Activated T-helper 1 cell treated with anti-CD3 and anti-CD28 coated beads, Interleukin-2, amount 50 U/mL, for 16 hours (primary cell): ENCODE measurements at regions not wholly inside any gene's neighbourhood (a gene's known extent, or its start where the extent isn't known, plus 50 kb on each side); places are given as distances from the start of the nearest gene placed in this dataset.

Source experiments
- DNase-seq, 2 donors: peaks; one replicate each; pipeline ENCODE4 v3.0.0-alpha.2; 2020; ENCODE audit warnings: low read depth in 1 of 2, low spot score in 1 of 2

- no peak for DNase-seq
Measured at GRCh38 chr9:71383308-71383940, 262.0 kb upstream of the TRPM3 start.

- no peak for DNase-seq
Measured at GRCh38 chr9:71368157-71368556, 246.7 kb upstream of the TRPM3 start.

- no peak for DNase-seq
Measured at GRCh38 chr9:71364186-71364955, 242.9 kb upstream of the TRPM3 start.

GRCh38 chr9:71363286-71363961 lies 242.0 kb upstream of the TRPM3 start:
- DNase-seq: no peak

GRCh38 chr9:71361357-71361756 lies 239.9 kb upstream of the TRPM3 start:
- DNase-seq: no peak

- DNase-seq: no peak
Measured at GRCh38 chr9:71357346-71357745, 235.9 kb upstream of the TRPM3 start.

GRCh38 chr9:71355884-71356283 lies 234.5 kb upstream of the TRPM3 start:
- no peak for DNase-seq

GRCh38 chr9:71353720-71354119 lies 232.3 kb upstream of the TRPM3 start:
- no peak for DNase-seq

- no peak for DNase-seq
Measured at GRCh38 chr9:71352837-71353236, 231.4 kb upstream of the TRPM3 start.

GRCh38 chr9:71349218-71349617 lies 227.8 kb upstream of the TRPM3 start:
- no peak for DNase-seq

- no peak for DNase-seq
Measured at GRCh38 chr9:71333321-71333720, 211.9 kb upstream of the TRPM3 start.

- no peak for DNase-seq
Measured at GRCh38 chr9:71331603-71332002, 210.2 kb upstream of the TRPM3 start.

- DNase-seq: no peak
Measured at GRCh38 chr9:71329873-71330272, 208.5 kb upstream of the TRPM3 start.

- no peak for DNase-seq
Measured at GRCh38 chr9:71326360-71326759, 204.9 kb upstream of the TRPM3 start.

GRCh38 chr9:71323357-71323756 lies 201.9 kb upstream of the TRPM3 start:
- DNase-seq: no peak

- DNase-seq: no peak
Measured at GRCh38 chr9:71322311-71322710, 200.9 kb upstream of the TRPM3 start.

- no peak for DNase-seq
Measured at GRCh38 chr9:71308454-71308853, 187.0 kb upstream of the TRPM3 start.

- DNase-seq: no peak
Measured at GRCh38 chr9:71306134-71306533, 184.7 kb upstream of the TRPM3 start.

- DNase-seq: no peak
Measured at GRCh38 chr9:71303351-71303750, 181.9 kb upstream of the TRPM3 start.

GRCh38 chr9:71302776-71303175 lies 181.4 kb upstream of the TRPM3 start:
- no peak for DNase-seq

- no peak for DNase-seq
Measured at GRCh38 chr9:71295928-71296327, 174.5 kb upstream of the TRPM3 start.

GRCh38 chr9:71286146-71286545 lies 164.7 kb upstream of the TRPM3 start:
- DNase-seq: no peak
